DND-41 (cell line): ENCODE measurements at regions not wholly inside any gene's neighbourhood (a gene's known extent, or its start where the extent isn't known, plus 50 kb on each side); places are given as distances from the start of the nearest gene placed in this dataset.
"Not testable (repeated sequence)": the region's sequence is repeated elsewhere in the genome, so short reads cannot be mapped to it uniquely, and the experiment has no call there.

Source experiments
- ATAC-seq: fragments of 200-7000 bp; cut with Tn5 transposase; 3 replicates; pipeline ENCODE4 v1.9.1; 2021; ENCODE audit warnings: low read depth; ENCODE audit not compliant: insufficient read depth
- DNase-seq: peaks from one replicate; pipeline ENCODE4 v3.0.0-alpha.2; 2020
- H2AFZ ChIP-seq: 2 replicates; pipeline ENCODE4 v1.6.0; 2012; ENCODE audit warnings: low read depth, low read length
- H3K27ac ChIP-seq: 2 replicates; pipeline ENCODE4 v1.5.1; 2012; ENCODE audit warnings: low read length, inconsistent platforms
- H3K27me3 ChIP-seq: fragments of 200-600 bp; sonication (generic); 2 replicates; pipeline ENCODE4 v1.6.0; 2012; ENCODE audit warnings: low read length, mild to moderate bottlenecking, inconsistent platforms; ENCODE audit not compliant: insufficient read depth, poor library complexity
- H3K36me3 ChIP-seq: 2 replicates; pipeline ENCODE4 v1.5.1; 2012; ENCODE audit warnings: low read length, inconsistent platforms; ENCODE audit not compliant: insufficient read depth
- H3K4me1 ChIP-seq: 2 replicates; pipeline ENCODE4 v1.5.1; 2012; ENCODE audit warnings: mild to moderate bottlenecking, low read length; ENCODE audit not compliant: insufficient read depth
- H3K4me2 ChIP-seq: 2 replicates; pipeline ENCODE4 v1.6.0; 2012; ENCODE audit warnings: mild to moderate bottlenecking, moderate library complexity, low read length, inconsistent platforms; ENCODE audit not compliant: insufficient read depth
- H3K4me3 ChIP-seq, 2 experiments: fragments of 200-600 bp in 1 of 2; shearing (Covaris generic) in 1 of 2; 2 replicates each; pipeline ENCODE4 v1.5.1; 2012 to 2016; ENCODE audit warnings: inconsistent platforms in 2 of 2, low read length in 2 of 2, mild to moderate bottlenecking in 2 of 2, low read depth in 1 of 2, moderate library complexity in 1 of 2
- H3K79me2 ChIP-seq: 2 replicates; pipeline ENCODE4 v1.6.0; 2012; ENCODE audit warnings: low read length, inconsistent platforms; ENCODE audit not compliant: insufficient read depth
- H3K9ac ChIP-seq: 2 replicates; pipeline ENCODE4 v1.6.0; 2012; ENCODE audit warnings: low read depth, mild to moderate bottlenecking, inconsistent platforms, low read length, moderate library complexity
- H3K9me3 ChIP-seq: 2 replicates; pipeline ENCODE4 v1.5.1; 2012; ENCODE audit warnings: low read length, moderate library complexity, mild to moderate bottlenecking, inconsistent platforms; ENCODE audit not compliant: insufficient read depth, severe bottlenecking
- H4K20me1 ChIP-seq: 2 replicates; pipeline ENCODE4 v1.6.0; 2012; ENCODE audit warnings: low read length; ENCODE audit not compliant: insufficient read depth
- EZH2 ChIP-seq: IDR thresholded peaks from 3 replicates; pipeline ENCODE4 v1.6.1; 2012; ENCODE audit warnings: borderline replicate concordance, low read depth, mild to moderate bottlenecking, moderate library complexity, low read length, inconsistent platforms; ENCODE audit not compliant: severe bottlenecking
- TF ChIP-seq, protein P1 (sequence below): IDR thresholded peaks from 2 replicates; pipeline ENCODE4 v1.5.1; 2012; ENCODE audit warnings: borderline replicate concordance, low read length, moderate library complexity, mild to moderate bottlenecking; ENCODE audit not compliant: poor library complexity, severe bottlenecking; ENCODE audit errors: extremely low read depth

DNA sequence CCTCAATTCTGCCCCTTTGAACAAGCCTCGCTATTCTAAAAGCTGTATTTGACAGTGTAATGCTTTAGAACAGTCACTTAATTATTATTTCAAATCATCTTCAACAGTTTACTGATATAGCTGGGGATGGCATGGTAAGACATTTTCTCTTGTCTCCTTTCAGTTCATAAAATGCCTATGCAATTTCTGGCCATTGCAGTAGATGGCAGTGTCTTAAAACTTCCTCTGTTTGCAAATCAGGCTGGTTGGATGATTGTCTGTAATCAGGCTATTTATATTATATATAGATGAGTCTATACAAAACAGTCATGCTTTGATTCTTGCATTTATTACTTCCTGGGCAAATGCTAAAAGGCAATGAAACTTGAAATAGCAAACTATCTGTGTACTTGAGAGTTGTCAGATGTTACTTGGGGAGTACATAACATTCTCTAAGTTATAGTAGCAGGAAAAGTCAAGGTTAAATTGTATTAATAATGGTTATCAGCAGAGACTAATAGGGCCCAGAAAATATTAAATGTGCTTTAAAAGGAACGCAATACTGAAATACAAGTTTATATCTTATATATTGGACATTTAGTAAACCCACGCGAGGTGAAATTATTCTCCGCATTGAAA, 55.5 kb upstream of the LHFPL3 start:
- no peak overlapping the region for H3K27ac ChIP-seq
- no peak overlapping the region for H3K9ac ChIP-seq
- no peak overlapping the region for H3K4me3 ChIP-seq
- no peaks in the 10 kb centered on the region for H4K20me1 ChIP-seq
- no peaks in the 10 kb centered on the region for H3K36me3 ChIP-seq
- no peak for DNase-seq
- no peak overlapping the region for H2AFZ ChIP-seq
- H3K9me3 ChIP-seq: no peaks in the 10 kb centered on the region
- TF ChIP-seq, protein P1, sequence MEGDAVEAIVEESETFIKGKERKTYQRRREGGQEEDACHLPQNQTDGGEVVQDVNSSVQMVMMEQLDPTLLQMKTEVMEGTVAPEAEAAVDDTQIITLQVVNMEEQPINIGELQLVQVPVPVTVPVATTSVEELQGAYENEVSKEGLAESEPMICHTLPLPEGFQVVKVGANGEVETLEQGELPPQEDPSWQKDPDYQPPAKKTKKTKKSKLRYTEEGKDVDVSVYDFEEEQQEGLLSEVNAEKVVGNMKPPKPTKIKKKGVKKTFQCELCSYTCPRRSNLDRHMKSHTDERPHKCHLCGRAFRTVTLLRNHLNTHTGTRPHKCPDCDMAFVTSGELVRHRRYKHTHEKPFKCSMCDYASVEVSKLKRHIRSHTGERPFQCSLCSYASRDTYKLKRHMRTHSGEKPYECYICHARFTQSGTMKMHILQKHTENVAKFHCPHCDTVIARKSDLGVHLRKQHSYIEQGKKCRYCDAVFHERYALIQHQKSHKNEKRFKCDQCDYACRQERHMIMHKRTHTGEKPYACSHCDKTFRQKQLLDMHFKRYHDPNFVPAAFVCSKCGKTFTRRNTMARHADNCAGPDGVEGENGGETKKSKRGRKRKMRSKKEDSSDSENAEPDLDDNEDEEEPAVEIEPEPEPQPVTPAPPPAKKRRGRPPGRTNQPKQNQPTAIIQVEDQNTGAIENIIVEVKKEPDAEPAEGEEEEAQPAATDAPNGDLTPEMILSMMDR: peak; percentile 68
- no peak for TF ChIP-seq EZH2
- no peaks in the 10 kb centered on the region for H3K27me3 ChIP-seq
- H3K4me2 ChIP-seq: no peak overlapping the region
- H3K79me2 ChIP-seq: no peaks in the 10 kb centered on the region
- no peak; the same call in 2 of the 3 replicates for ATAC-seq
- no peaks in the 10 kb centered on the region for H3K4me1 ChIP-seq

DNA sequence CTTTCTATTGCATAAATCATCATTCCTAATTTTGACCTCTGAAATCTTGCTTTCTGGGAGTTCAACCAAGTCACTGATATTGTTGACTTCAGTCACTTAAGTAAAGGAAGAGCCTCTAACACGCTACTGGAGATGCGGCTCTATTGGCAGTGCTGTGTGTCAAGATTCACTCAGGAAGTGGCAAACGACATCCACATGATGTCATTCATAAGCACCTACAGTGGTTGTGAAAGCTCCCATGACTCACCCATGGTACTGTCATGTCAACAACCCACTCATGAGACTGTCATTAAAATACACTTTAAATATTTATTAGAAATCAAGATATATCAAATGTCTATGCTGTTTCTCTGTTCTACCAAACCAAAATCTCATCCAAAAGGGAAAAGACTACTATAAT, 52.5 kb upstream of the LHFPL3 start:
- Histone ChIP-seq H3K4me2 (no peak overlapping the region), H3K27me3 (no peaks in the 10 kb centered on the region), H3K27ac (no peak overlapping the region), H3K79me2 (no peaks in the 10 kb centered on the region), H3K36me3 (no peaks in the 10 kb centered on the region), H3K4me3 (no peak overlapping the region), H3K9me3 (no peaks in the 10 kb centered on the region), H4K20me1 (no peaks in the 10 kb centered on the region), H3K4me1 (no peaks in the 10 kb centered on the region), H2AFZ (no peak overlapping the region), H3K9ac (no peak overlapping the region)
- TF ChIP-seq EZH2: no peak
- TF ChIP-seq, protein P1: no peak
- no peak for ATAC-seq
- no peak for DNase-seq

DNA sequence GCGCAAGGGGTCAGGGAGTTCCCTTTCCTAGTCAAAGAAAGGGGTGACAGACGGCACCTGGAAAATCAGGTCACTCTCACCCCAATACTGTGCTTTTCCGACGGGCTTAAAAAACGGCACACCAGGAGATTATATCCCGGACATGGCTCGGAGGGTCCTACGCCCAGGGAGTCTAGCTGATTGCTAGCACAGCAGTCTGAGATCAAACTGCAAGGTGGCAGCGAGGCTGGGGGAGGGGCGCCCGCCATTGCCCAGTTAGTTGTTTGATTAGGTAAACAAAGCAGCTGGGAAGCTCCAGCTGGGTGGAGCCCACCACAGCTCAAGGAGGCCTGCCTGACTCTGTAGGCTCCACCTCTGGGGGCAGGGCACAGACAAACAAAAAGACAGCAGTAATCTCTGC, 51.7 kb upstream of the LHFPL3 start:
- not testable (repeated sequence) for H3K4me2 ChIP-seq, H3K36me3 ChIP-seq, H3K4me1 ChIP-seq, H3K79me2 ChIP-seq, H3K9me3 ChIP-seq, H2AFZ ChIP-seq, H3K9ac ChIP-seq, H3K27me3 ChIP-seq, ATAC-seq, H4K20me1 ChIP-seq, H3K4me3 ChIP-seq, H3K27ac ChIP-seq, DNase-seq
